ENCODE measurements at regions not wholly inside any gene's neighbourhood (a gene's known extent, or its start where the extent isn't known, plus 50 kb on each side); places are given as distances from the start of the nearest gene placed in this dataset.

GRCh38 chr4:119693126-119693525 is 64.5 kb upstream of the PDE5A start:
- no peak for TF ChIP-seq CTCF (conservative IDR thresholded peaks at IDR 0.05)
- no peak for TF ChIP-seq ZFX (IDR thresholded peaks at IDR 0.05)
- H3K27ac ChIP-seq = no peak overlapping the region

GRCh38 chr4:119692001-119692400 is 63.4 kb upstream of the PDE5A start:
- no peak overlapping the region for H3K27ac ChIP-seq
- TF ChIP-seq CTCF (conservative IDR thresholded peaks at IDR 0.05) (no peak), ZFX (IDR thresholded peaks at IDR 0.05) (no peak)

GRCh38 chr4:119690871-119691270 is 62.3 kb upstream of the PDE5A start:
- no peak for TF ChIP-seq ZFX (IDR thresholded peaks at IDR 0.05)
- no peak for TF ChIP-seq CTCF (conservative IDR thresholded peaks at IDR 0.05)
- H3K27ac ChIP-seq = no peak overlapping the region

- no peak for TF ChIP-seq CTCF (conservative IDR thresholded peaks at IDR 0.05)
- no peak for TF ChIP-seq ZFX (IDR thresholded peaks at IDR 0.05)
- no peak overlapping the region for H3K27ac ChIP-seq
Observed at GRCh38 chr4:119688446-119688845, 59.8 kb upstream of the PDE5A start.

- H3K27ac ChIP-seq = no peak overlapping the region
- no peak for TF ChIP-seq ZFX (IDR thresholded peaks at IDR 0.05)
Observed at GRCh38 chr4:119684463-119684862, 55.9 kb upstream of the PDE5A start.

GRCh38 chr4:119683518-119683917 is 54.9 kb upstream of the PDE5A start:
- H3K27ac ChIP-seq = no peak overlapping the region
- TF ChIP-seq CTCF (conservative IDR thresholded peaks at IDR 0.05) (no peak), ZFX (IDR thresholded peaks at IDR 0.05) (no peak)

GRCh38 chr4:119682099-119682498 is 53.5 kb upstream of the PDE5A start:
- TF ChIP-seq CTCF (conservative IDR thresholded peaks at IDR 0.05) (no peak), ZFX (IDR thresholded peaks at IDR 0.05) (no peak)
- no peak overlapping the region for H3K27ac ChIP-seq

GRCh38 chr4:119679251-119679650 is 50.6 kb upstream of the PDE5A start:
- H3K27ac ChIP-seq = no peak overlapping the region
- TF ChIP-seq CTCF (conservative IDR thresholded peaks at IDR 0.05) = no peak
- TF ChIP-seq ZFX (IDR thresholded peaks at IDR 0.05) = no peak
